HFF-Myc (cell line): ENCODE measurements at regions not wholly inside any gene's neighbourhood (a gene's known extent, or its start where the extent isn't known, plus 50 kb on each side); places are given as distances from the start of the nearest gene placed in this dataset.

Experiments
- DNase-seq: peaks from one replicate; pipeline ENCODE4 v3.0.0-alpha.2; 2011; ENCODE audit warnings: low read depth; ENCODE audit errors: extremely low read depth
- H3K4me3 ChIP-seq: replicated peaks from 2 replicates; pipeline ENCODE4 v1.5.1; 2011; ENCODE audit warnings: low read depth, mild to moderate bottlenecking, control low read depth, low read length
- CTCF ChIP-seq: IDR thresholded peaks from 2 replicates; pipeline ENCODE4 v1.5.1; 2012; ENCODE audit warnings: mild to moderate bottlenecking, low read depth, low read length, control low read depth; ENCODE audit errors: missing control alignments

GRCh38 chr11:71106671-71107070 lies 145.7 kb downstream of the SHANK2 start:
- no peak for DNase-seq
- no peak for TF ChIP-seq CTCF
- no peak overlapping the region for H3K4me3 ChIP-seq

- no peak for TF ChIP-seq CTCF
- no peak overlapping the region for H3K4me3 ChIP-seq
- DNase-seq, result no peak
Measured at GRCh38 chr11:71103266-71103665, 149.1 kb downstream of the SHANK2 start.

- H3K4me3 ChIP-seq, result no peak overlapping the region
- DNase-seq, result no peak
- TF ChIP-seq CTCF, result no peak
Measured at GRCh38 chr11:71102251-71102995, 150.0 kb downstream of the SHANK2 start.

GRCh38 chr11:71101606-71102005 lies 150.8 kb downstream of the SHANK2 start:
- TF ChIP-seq CTCF, result no peak
- no peak for DNase-seq
- H3K4me3 ChIP-seq, result no peak overlapping the region

- TF ChIP-seq CTCF, result no peak
- no peak for DNase-seq
- no peak overlapping the region for H3K4me3 ChIP-seq
Measured at GRCh38 chr11:71101046-71101445, 151.3 kb downstream of the SHANK2 start.

- DNase-seq, result no peak
- no peak for TF ChIP-seq CTCF
- H3K4me3 ChIP-seq, result no peak overlapping the region
Measured at GRCh38 chr11:71098776-71099175, 153.6 kb downstream of the SHANK2 start.
